OCI-LY1 (cell line): ENCODE measurements at regions not wholly inside any gene's neighbourhood (a gene's known extent, or its start where the extent isn't known, plus 50 kb on each side); places are given as distances from the start of the nearest gene placed in this dataset.

ENCODE experiments used
- CTCF ChIP-seq: fragments of 200-600 bp; sonication (generic), shearing (Covaris generic); IDR thresholded peaks from 2 replicates; pipeline ENCODE4 v1.5.1; 2017; ENCODE audit warnings: mild to moderate bottlenecking, antibody characterized with exemption, low read length, moderate library complexity, mixed read lengths
- EZH2 ChIP-seq: fragments of 200-600 bp; sonication (generic), shearing (Covaris generic); IDR thresholded peaks from 2 replicates; pipeline ENCODE4 v1.8.0; 2017; ENCODE audit warnings: borderline replicate concordance, mixed run types, mild to moderate bottlenecking, antibody characterized with exemption, low read length, moderate library complexity, mixed read lengths

GRCh38 chr21:32211306-32211705, 67.5 kb downstream of the MIS18A start:
- TF ChIP-seq CTCF (no peak), EZH2 (no peak)
